Epithelial cell of prostate (primary cell): ENCODE measurements at regions not wholly inside any gene's neighbourhood (a gene's known extent, or its start where the extent isn't known, plus 50 kb on each side); places are given as distances from the start of the nearest gene placed in this dataset.
A peak's percentile ranks its signal among the peaks of the same experiment; 100 is the strongest.
"Not testable (repeated sequence)": the region's sequence is repeated elsewhere in the genome, so short reads cannot be mapped to it uniquely, and the experiment has no call there.

Source experiments
- DNase-seq: peaks from one replicate; pipeline ENCODE4 v3.0.0-alpha.2; 2011; ENCODE audit warnings: low read depth, low spot score
- H3K27ac ChIP-seq: fragments of 450-650 bp; 2 replicates; pipeline ENCODE4 v1.5.1; 2017; ENCODE audit warnings: mild to moderate bottlenecking

DNA sequence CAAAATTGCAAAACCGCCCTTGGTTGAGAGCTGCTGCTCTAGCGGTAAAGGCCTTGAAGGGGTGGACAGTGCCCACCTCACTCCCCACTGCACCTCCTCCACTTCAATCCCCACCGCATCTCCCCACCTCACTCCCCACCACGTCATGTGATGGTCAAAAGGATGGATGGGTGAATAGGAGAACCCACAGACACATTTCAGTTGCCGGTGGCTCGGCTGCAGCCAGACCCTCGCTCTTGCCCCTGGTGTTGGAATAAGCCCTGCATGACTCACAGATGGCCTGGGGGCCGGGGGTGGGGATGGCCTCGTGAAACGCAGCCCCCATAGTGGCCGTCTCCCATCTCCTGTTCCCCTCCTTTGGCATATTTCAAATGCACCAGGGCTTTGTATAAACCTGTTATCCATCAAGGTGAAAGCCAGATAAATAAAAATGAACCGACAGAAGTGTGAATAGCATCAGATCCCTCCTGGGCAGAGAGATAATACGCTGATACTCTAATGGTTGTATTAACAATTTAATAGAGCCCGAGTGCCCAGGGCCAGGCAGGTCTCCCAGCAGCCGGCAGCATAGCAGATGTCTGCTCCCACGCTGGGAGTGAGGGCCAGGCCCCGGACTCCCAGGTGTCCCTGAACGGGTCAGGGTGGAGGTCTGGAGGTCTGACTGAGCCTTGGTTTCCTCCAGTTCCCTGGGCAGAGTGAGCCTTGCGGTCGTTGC lies 300.3 kb downstream of the NPHP4 start:
- DNase-seq, result no peak
- no peak overlapping the region for H3K27ac ChIP-seq

DNA sequence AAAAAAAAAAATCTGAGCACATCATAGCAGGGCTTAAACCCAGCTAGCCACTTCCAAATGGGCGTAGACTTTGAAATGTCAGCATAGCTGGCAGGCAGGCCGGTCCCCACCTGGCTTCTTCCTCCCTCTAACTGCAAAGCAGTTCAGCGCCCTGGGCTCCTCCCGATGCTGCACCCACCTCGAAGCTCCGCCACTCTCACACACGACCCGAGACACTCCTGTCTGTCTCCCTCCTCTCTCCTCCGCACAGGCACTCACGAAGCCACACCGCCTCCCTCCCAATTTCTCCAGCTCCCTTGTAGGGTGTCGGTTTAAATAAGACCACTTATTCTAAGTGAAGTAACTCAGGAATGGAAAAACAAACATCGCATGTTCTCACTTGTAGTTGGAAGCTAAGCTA lies 301.3 kb downstream of the NPHP4 start:
- peak overlapping the region; percentile 28 for H3K27ac ChIP-seq
- no peak for DNase-seq

DNA sequence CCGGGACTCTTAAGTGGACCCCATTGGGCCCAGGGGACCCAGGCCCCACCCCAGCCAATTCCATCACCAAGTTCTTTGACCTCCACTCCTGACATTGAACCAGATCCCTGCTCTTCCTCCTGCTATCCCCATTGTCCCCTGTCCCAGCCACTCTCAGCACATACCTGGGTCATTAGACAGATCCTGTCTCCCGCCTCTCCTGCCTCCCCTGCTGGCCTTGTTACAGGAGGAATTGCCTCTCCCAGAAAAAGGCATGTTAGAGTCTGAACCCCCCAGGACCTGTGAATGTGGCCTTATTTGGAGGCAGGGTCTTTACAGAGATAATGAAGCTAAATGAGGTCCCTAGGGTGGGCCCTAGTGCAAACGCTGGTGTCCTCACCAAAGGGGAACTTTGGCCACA lies 301.9 kb downstream of the NPHP4 start:
- no peak for DNase-seq
- H3K27ac ChIP-seq, result peak overlapping the region; percentile 28

DNA sequence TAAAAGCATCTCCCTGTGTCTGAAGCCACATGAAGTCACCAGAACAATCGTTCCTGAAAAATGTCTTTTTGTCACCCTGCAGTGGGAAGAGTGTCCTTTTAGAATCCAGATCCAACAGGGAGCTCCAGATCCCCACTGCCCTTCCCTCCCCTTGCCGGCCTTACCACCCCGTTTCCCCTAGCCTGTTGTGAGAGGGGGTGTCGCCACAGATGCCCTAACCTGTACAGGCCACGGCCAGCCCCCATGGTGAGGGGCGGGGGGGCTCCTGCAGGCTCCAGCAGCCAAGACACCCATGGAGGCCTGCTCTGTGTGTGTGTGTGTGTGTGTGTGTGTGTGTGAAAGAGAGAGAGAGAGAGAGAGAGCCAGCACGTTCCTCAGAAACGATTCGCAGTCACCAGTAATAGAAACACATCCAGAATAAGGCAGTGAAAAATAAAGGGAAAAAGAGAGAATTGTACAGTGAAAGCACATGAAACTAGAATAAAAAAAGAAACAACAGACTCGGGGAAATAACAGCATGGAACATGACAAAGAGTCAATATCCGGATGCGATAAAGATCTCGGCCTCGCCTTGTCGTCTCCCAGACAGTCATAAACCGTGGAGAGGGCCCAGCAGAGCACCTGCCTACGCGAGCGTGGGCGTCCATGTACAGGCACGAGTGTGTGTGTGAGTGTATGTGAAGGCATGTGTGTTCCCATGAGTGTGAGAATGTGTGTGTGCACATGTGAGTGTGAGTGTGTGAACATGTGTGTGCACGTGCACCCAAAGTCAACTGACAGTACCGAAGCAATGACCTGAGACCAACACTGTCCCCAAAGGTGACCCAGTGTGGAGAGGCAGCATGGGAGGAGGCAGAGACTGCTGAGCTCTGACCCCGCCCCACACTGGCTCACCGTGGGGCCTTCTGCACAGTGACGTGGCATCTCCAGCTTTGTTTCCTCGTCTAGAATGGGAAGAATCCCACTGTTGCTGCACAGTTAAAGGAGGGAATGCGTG lies 303.8 kb downstream of the NPHP4 start:
- H3K27ac ChIP-seq, result peak overlapping the region; percentile 35
- peak; percentile 50 for DNase-seq

DNA sequence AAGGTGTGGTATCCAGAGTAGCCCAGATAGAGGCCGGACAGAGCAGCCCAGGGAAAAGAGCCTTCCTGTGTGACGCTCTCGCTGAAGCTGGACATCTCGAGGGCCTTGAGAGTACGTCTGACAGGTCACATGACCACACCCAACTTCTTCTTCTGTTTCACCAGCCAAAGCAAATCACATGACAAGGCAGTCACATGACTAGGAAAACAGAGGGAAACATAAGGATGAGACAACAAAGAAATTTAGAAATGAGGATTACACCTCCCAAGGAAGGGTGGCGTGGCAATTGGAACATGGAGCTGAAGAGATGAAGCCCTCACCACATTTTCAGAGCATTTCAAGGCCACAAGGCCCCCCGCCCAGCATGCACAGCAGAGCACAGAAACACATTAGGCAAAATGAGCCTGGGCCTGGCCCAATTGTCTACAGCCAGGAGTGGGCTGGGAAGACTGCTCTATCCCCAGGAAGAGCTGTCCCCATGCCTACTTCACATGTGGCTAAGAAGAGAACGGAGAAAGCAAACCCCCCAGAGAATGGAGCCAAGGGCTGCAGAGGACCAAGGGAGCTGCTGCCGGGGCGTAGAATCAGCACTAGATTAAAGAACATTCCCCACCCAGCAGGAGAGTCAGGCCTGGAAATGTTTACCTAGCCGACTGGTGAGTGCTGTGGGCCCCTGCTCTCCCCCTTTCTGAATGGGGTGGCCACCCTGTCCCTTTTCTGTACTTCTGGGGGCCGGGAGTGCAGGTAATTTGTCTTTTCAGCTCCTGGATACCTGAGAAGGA lies 305.1 kb downstream of the NPHP4 start:
- DNase-seq, result no peak
- H3K27ac ChIP-seq, result no peak overlapping the region

DNA sequence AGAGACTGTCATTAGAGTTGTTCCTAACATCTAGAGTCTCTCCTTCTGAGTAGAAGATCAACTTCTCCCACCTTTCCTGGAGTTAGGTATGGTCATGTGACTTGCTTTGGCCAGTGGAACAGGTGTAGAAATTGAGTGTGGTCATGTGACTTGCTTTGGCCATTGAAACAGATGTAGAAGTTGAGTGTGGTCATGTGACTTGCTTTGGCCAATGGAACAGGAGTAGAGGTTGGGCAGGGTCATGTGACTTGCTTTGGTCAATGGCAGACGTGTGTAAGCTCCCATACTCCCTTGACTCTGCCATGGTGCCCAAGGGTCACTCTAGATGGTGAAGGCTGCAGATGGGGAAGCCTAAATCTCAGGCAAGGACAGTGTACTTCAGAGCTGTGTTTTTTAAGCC lies 306.0 kb downstream of the NPHP4 start:
- DNase-seq, result no peak
- H3K27ac ChIP-seq, result peak overlapping the region; percentile 51

DNA sequence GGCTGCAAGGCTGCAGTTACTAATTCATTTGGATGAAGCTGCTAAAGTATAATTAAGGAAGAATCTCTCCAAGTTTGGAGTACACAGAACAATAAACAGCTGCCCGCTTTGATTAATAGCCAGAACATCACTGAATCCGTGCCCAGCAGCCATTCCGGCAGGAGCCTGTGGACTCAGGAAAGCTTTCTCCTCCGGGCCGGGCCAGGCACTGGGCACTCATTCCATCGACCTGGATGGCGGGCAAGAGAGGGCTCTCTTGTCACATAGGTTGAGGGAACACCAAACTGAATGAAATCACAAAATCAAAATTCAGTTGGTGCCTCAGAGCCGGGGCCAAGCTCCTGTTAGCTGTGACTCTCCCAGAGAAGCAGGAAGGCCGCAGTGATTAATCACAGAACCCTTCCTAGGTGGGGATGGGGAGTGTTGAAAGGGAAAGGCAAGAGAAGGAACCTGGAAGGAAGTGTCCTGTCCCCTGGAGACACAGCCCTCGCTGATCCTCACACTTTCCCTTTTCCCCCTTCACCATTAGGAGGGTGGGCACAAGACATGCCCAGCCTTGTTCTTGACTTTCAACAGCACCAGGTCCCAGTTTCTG lies 306.7 kb downstream of the NPHP4 start:
- DNase-seq, result no peak
- peak overlapping the region; percentile 51 for H3K27ac ChIP-seq

DNA sequence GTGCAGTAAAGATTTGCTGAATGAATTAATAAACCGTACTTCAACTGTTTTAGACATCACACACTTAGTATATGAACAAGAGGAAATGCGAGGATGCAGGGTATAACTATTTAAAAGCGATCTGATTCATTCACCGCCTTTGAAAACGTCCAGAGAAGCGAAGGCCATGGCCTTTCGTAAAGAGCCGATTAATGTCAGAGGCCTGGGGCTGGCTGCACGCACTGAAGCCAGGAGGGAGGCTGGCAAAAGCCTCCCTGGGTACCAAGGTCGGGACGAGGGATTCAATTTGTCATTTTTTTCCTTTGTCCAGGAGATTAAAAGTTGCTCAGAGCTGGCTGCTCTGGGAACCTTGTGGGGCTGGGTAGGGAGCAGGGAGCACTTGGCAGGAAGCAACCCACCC lies 307.4 kb downstream of the NPHP4 start:
- no peak for DNase-seq
- no peak overlapping the region for H3K27ac ChIP-seq

DNA sequence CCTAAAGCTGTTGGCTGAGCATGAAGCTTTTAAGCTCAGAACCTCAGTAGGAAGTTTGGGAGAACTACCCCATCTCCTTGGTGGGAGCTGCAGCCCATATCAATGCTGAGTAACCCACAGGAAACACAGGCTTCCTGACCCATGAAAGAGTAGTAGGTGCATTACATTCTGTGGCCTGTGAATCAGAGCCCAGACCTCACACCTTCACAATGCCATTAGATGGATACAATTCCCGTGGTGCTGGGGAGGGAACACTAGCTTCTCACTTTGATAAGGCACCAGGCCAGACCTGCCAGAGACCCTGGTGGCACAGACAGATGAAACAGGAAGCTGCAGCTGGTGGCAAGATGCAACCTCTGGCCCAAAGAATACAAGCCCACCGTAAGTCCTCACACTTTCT lies 308.8 kb downstream of the NPHP4 start:
- H3K27ac ChIP-seq, result no peak overlapping the region
- no peak for DNase-seq

DNA sequence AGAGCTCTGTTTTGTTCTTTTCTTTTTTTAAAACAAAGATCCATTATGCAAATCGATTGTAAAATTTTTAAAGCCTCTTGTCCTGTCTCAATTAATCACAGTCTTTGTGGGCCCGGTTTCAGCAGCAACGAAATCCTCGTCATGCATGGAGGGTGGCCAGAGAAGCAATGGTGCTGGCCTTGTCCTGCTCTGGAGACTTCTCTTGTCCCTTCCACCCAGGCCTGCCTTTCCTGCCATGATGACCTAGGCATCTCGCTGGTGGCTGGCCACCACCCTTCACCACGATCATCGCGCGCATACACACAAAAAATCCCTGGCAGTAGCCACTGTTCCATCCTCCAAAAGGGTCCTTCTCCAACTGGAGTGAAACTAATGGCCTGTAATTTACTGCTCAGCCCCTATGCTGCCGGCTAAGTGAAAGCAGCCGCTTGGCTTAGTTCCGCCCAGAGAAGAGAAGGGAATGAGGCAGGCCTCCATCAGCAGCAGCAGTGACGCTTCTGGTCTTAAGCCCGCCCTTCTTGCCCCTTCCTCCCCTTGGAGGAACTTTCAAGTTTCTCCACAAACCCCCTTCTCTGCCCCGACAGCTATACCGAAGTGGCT lies 309.5 kb downstream of the NPHP4 start:
- no peak overlapping the region for H3K27ac ChIP-seq
- DNase-seq, result no peak

DNA sequence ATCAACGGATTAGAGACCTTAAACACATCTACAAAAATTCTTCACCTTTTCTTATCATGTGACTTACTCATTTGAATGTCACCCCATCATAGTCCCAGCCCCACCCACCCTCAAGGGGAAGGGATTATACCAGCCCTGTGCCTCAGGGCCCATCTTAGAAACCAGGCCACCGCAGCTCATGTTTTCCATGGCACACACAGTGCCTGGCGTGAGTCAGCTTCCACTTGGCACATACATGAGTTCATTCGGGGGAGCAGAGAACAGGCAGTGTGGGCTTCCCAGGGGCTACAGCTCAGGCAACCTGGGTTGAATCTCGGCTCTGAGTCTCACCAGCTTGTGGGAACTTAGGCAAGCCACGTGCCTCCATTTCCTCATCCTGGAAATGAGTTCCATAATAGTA lies 310.6 kb downstream of the NPHP4 start:
- H3K27ac ChIP-seq, result no peak overlapping the region
- DNase-seq, result no peak

DNA sequence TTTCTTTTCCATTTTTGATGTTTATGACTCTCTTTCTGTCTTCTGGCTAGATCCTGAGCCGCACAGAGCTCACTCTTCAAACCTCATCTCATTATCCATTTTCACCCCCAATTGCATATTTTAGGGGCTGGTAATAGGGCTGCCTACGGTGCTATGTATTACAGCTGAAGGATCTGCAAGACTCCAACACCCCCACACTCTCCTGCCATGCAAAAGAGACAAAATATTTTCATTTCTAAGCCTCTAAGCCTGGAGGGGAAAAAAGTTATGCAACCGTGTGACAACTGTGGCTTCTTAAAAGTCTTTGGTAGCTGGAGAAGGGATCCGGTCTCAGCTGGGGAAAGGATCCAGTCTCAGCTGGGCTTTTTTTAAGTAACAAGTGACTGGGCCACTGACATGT lies 311.6 kb downstream of the NPHP4 start:
- no peak for DNase-seq
- no peak overlapping the region for H3K27ac ChIP-seq

DNA sequence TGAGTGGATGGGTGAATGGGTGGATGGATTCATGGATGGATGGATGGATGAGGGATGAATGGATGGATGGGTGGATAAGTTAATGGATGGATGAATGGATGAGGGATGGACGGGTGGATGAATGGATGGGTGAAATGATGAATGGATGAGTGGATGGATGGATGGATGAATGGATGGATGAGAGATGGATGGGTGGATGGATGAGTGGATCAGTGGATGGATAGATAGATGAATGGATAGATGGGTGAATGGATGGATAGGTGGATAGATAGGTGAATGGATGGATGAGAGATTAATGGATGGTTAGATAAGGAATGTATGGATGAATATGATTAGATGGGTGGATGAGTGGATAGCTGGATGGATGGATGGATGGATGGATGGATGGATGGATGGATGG lies 313.5 kb downstream of the NPHP4 start:
- no peak for DNase-seq
- H3K27ac ChIP-seq, result no peak overlapping the region

DNA sequence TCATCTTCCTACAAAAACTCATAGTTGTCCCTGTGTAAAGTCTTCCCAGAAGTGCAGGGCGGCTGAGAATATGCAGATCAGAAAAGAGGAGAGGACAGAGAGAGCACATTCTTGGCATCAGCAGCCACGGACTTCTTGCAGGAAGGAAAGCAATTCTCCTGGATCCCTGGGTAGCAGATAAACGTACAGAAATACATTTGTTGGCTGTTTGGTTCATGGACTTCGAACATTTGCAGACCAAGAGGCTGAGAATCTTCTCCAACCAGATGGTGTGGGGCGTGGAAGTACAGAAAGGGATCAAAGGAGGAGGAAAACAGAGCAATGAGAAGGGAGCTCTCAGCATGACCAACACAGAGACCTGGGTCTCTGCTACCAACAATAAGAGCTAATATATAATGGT lies 319.9 kb downstream of the NPHP4 start:
- not testable (repeated sequence) for DNase-seq, H3K27ac ChIP-seq

DNA sequence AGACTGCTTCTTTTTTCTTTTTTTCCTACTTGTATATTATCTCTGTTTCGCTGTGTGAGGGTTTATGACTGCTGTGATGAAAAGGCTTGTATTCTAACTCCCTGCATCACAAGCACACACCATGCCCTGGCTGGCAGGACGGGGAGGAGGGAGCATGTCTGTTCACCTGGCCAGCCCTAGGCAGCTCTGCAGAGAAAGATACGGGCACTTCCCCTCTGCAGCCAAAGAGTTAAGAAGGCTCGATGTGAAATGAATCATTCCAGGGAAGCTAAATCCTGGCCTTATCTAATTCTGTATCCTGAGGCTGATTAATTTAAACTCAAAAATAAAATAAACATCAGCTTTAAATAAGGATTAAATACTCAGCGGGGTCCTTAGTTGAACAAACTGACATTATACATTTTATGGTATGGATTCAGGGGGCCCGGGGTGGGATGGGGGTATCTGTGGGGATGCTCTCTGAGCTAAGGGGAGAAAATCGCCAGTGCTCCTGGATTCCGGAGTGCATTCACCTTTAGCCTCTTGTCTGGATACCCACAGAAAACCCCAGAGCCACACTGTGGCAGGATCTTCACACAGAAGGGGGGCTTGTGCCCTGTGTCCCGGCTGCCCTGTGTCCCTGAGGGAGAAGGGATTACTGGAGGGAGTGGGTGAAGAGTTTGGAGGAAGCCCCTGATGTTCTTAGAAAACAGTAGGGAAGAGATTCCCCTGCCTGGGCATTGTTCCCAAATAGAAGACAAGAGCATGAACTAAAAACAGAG lies 321.5 kb downstream of the NPHP4 start:
- H3K27ac ChIP-seq, result no peak overlapping the region
- DNase-seq, result no peak

DNA sequence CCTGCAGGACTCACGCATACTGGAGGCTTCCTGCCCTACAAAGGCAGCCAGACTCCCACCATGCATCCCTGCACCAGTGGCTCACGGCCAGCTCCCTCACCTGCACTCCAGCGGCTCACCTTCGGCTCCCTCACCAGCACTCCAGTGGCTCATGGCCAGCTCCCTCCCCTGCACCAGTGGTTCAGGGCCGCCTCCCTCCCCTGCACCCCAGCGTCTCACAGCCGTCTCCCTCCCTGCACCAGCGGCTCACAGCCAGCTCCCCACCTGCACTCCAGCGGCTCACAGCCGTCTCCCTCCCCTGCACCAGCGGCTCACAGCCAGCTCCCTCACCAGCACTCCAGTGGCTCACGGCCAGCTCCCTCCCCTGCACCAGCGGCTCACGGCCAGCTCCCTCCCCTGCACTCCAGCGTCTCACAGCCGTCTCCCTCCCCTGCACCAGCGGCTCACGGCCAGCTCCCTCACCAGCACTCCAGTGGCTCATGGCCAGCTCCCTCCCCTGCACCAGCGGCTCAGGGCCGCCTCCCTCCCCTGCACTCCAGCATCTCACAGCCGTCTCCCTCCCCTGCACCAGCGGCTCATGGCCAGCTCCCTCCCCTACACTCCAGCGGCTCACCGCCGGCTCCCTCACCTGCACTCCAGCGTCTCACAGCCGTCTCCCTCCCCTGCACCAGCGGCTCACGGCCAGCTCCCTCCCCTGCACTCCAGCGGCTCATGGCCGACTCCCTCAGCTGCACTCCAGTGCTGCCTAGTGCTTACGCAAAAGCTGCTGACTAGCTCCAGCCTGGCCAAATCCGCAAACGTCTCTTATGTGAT lies 324.5 kb downstream of the NPHP4 start:
- no peak for DNase-seq
- H3K27ac ChIP-seq, result no peak overlapping the region

DNA sequence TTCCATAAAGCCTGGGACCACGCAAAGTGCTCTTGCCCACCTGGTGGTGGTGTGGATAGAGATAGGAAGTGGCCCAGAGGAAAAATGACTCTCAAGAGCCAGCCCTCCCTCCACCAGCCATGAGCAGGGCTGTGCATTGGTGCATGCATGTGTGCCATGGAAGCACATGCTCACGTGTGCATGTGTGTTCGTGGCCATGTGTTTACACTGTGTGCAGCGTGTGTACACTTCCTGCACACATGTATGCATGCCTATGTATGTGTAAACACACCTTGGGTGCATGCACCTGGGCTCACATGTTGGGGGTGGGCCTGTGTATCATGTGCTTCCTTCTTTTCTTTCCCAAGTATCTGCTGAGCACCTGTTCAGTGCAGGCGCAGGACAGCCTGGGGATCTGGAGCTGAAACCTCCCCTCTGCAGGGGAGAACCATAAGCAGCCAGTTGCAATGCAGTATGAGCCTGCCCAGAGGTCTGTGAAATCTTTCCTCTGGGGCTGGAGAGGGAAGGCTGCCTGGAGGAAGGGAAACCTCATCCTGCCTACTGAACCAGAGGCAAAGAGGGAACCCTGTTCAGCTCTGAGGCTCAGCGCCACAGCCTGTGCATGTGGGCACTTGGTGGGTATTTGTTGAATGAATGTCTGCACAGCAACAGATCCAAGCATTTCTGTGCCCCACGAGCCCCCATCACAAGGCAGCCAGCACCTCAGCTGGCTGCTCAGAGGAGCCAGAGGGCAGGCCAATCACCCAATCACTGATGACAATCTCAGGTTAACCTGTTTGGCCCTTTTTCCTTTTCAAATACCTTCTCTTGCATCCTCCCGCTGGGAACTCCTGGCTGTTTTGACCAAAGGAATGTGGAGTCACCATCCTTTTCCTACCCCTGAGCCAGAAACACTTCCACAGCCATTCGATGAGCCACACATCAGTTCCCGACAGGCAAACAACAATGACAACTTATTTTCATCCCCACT lies 327.0 kb downstream of the NPHP4 start:
- no peak overlapping the region for H3K27ac ChIP-seq
- DNase-seq, result no peak
